A673 (cell line): ENCODE measurements at regions not wholly inside any gene's neighbourhood (a gene's known extent, or its start where the extent isn't known, plus 50 kb on each side); places are given as distances from the start of the nearest gene placed in this dataset.

Experiments
- BruUV-seq: library from RNA; stranded (reverse); fragments of 400-500 nt; replicated peaks from 2 replicates; lab custom pipeline; 2021; lab: Mats Ljungman, UMichigan
- CTCF ChIA-PET: fragments of 300-600 bp; sonication (Branson Sonifier 250); formaldehyde crosslinking; loops from one replicate; lab custom pipeline; 2022; ENCODE audit warnings: antibody characterized with exemption; lab: Charles Lee
- POLR2A ChIA-PET: fragments of 300-600 bp; sonication (Branson Sonifier 250); formaldehyde crosslinking; loops from one replicate; lab custom pipeline; 2022; ENCODE audit warnings: antibody characterized with exemption; ENCODE audit not compliant: low non-redundant PET; lab: Charles Lee
- DNase-seq: peaks from one replicate; pipeline ENCODE4 v3.0.0-alpha.2; 2015; ENCODE audit warnings: low spot score
- H3K27ac ChIP-seq: fragments of 200-600 bp; sonication (generic); 2 replicates; pipeline ENCODE4 v1.5.1; 2016; ENCODE audit warnings: mixed run types, low read depth, mild to moderate bottlenecking, mixed read lengths, antibody characterized with exemption, low read length; ENCODE audit not compliant: poor library complexity, severe bottlenecking
- H3K27me3 ChIP-seq: fragments of 200-600 bp; sonication (generic); replicated peaks from 2 replicates; pipeline ENCODE4 v1.6.1; 2017; ENCODE audit warnings: mixed run types, low read depth, mild to moderate bottlenecking, mixed read lengths, antibody characterized with exemption, low read length; ENCODE audit not compliant: insufficient read depth, poor library complexity
- H3K36me3 ChIP-seq: fragments of 200-600 bp; sonication (generic); 2 replicates; pipeline ENCODE4 v1.6.1; 2016; ENCODE audit warnings: mixed run types, mild to moderate bottlenecking, mixed read lengths, antibody characterized with exemption, low read length; ENCODE audit not compliant: insufficient read depth, poor library complexity, severe bottlenecking
- H3K4me1 ChIP-seq: fragments of 200-600 bp; sonication (generic); 2 replicates; pipeline ENCODE4 v1.6.1; 2017; ENCODE audit warnings: mixed run types, mild to moderate bottlenecking, mixed read lengths, antibody characterized with exemption, low read length; ENCODE audit not compliant: insufficient read depth, poor library complexity, severe bottlenecking
- H3K4me3 ChIP-seq: fragments of 200-600 bp; sonication (generic); 2 replicates; pipeline ENCODE4 v1.5.1; 2016; ENCODE audit warnings: low read depth, mixed run types, mild to moderate bottlenecking, mixed read lengths, low read length; ENCODE audit not compliant: poor library complexity, severe bottlenecking
- H3K9me3 ChIP-seq: fragments of 200-600 bp; sonication (generic); 2 replicates; pipeline ENCODE4 v1.6.1; 2016; ENCODE audit warnings: mixed run types, low read depth, mild to moderate bottlenecking, mixed read lengths, antibody characterized with exemption, low read length; ENCODE audit not compliant: poor library complexity, severe bottlenecking
- CTCF ChIP-seq: fragments of 300-800, 200-600 bp; sonication (generic); conservative IDR thresholded peaks from 2 replicates; pipeline ENCODE4 v1.5.1; 2017; ENCODE audit warnings: low read depth, mild to moderate bottlenecking, antibody characterized with exemption, low read length, moderate library complexity, mixed read lengths
- EZH2 ChIP-seq: fragments of 200-600 bp; sonication (generic); IDR thresholded peaks from 2 replicates; pipeline ENCODE4 v1.6.1; 2017; ENCODE audit warnings: borderline replicate concordance, low read depth, mild to moderate bottlenecking, mixed read lengths, antibody characterized with exemption, low read length; ENCODE audit not compliant: poor library complexity, severe bottlenecking
- intact Hi-C: fragments of 100-400 bp; cut with micrococcal nuclease; formaldehyde crosslinking; loops from one replicate; pipeline ENCODE4 v1.10.0; 2022; ENCODE audit not compliant: unreplicated experiment

- no TSS peak for BruUV-seq
- ChIA-PET POLR2A (no interaction called here), CTCF (no interaction called here)
- Histone ChIP-seq H3K27me3 (peaks cover 15% of the 10 kb centered on the region), H3K27ac (no peak overlapping the region), H3K4me1 (no peaks in the 10 kb centered on the region), H3K36me3 (no peaks in the 10 kb centered on the region), H3K4me3 (no peak overlapping the region), H3K9me3 (no peaks in the 10 kb centered on the region)
- intact Hi-C loops: no loop called here
- no peak for TF ChIP-seq CTCF
- TF ChIP-seq EZH2: no peak
- no peak for DNase-seq
These were observed 78.8 kb upstream of the CCDC85A start for GRCh38 chr2:56104962-56105361.

GRCh38 chr2:56107502-56108220 is 76.1 kb upstream of the CCDC85A start:
- no TSS peak for BruUV-seq
- no peak for DNase-seq
- ChIA-PET CTCF (no interaction called here), POLR2A (no interaction called here)
- Histone ChIP-seq H3K9me3 (no peaks in the 10 kb centered on the region), H3K36me3 (no peaks in the 10 kb centered on the region), H3K27me3 (peaks cover 14% of the 10 kb centered on the region), H3K4me1 (no peaks in the 10 kb centered on the region), H3K4me3 (no peak overlapping the region), H3K27ac (no peak overlapping the region)
- intact Hi-C loops: no loop called here
- TF ChIP-seq CTCF (no peak), EZH2 (no peak)

GRCh38 chr2:56108806-56109205 is 75.0 kb upstream of the CCDC85A start:
- Histone ChIP-seq H3K4me1 (no peaks in the 10 kb centered on the region), H3K9me3 (no peaks in the 10 kb centered on the region), H3K27ac (no peak overlapping the region), H3K4me3 (no peak overlapping the region), H3K27me3 (peaks cover 15% of the 10 kb centered on the region), H3K36me3 (no peaks in the 10 kb centered on the region)
- no peak for DNase-seq
- TF ChIP-seq CTCF (no peak), EZH2 (no peak)
- CTCF ChIA-PET: no interaction called here
- BruUV-seq: no TSS peak
- POLR2A ChIA-PET: no interaction called here
- intact Hi-C loops: no loop called here
